Caco-2 (cell line): ENCODE measurements at regions not wholly inside any gene's neighbourhood (a gene's known extent, or its start where the extent isn't known, plus 50 kb on each side); places are given as distances from the start of the nearest gene placed in this dataset.

Source experiments
- BruUV-seq: library from RNA; stranded (reverse); fragments of 400-500 nt; replicated peaks from 2 replicates; lab custom pipeline; 2021; lab: Mats Ljungman, UMichigan
- CTCF ChIA-PET: fragments of 300-600 bp; sonication (Branson Sonifier 250); formaldehyde crosslinking; loops from one replicate; lab custom pipeline; 2022; ENCODE audit warnings: antibody characterized with exemption; lab: Charles Lee
- POLR2A ChIA-PET: fragments of 300-600 bp; sonication (Branson Sonifier 250); formaldehyde crosslinking; loops from one replicate; lab custom pipeline; 2022; ENCODE audit warnings: antibody characterized with exemption; lab: Charles Lee
- DNase-seq, 2 experiments: peaks; one replicate each; pipeline versions ENCODE4 v3.0.0 to v3.0.0-alpha.2; 2020 to 2022
- H3K27me3 ChIP-seq: replicated peaks from 2 replicates; pipeline ENCODE4 v1.6.0; 2011; ENCODE audit warnings: low read length; ENCODE audit not compliant: control insufficient read depth, insufficient read depth
- H3K36me3 ChIP-seq: 2 replicates; pipeline ENCODE4 v1.5.1; 2011; ENCODE audit warnings: low read length; ENCODE audit not compliant: control insufficient read depth, insufficient read depth
- H3K4me1 ChIP-seq: fragments of 250-450 bp; sonication (Bioruptor Pico); 2 replicates; pipeline ENCODE4 v1.5.1; 2020; ENCODE audit warnings: mild to moderate bottlenecking
- H3K4me3 ChIP-seq: 2 replicates; pipeline ENCODE4 v1.5.1; 2011; ENCODE audit warnings: low read depth, mild to moderate bottlenecking, control low read depth, low read length
- H3K9me3 ChIP-seq: fragments of 250-450 bp; sonication (Bioruptor Pico); 2 replicates; pipeline ENCODE4 v1.5.1; 2020; ENCODE audit warnings: mild to moderate bottlenecking, moderate library complexity
- H3K27ac Mint-ChIP-seq: one replicate; pipeline ENCODE4 v1.8.0; 2022; ENCODE audit warnings: mixed read lengths; ENCODE audit not compliant: unreplicated experiment
- H3K27me3 Mint-ChIP-seq: one replicate; pipeline ENCODE4 v1.8.0; 2022; ENCODE audit warnings: mixed read lengths; ENCODE audit not compliant: insufficient read depth, unreplicated experiment
- H3K36me3 Mint-ChIP-seq: one replicate; pipeline ENCODE4 v1.8.0; 2022; ENCODE audit warnings: mild to moderate bottlenecking, mixed read lengths; ENCODE audit not compliant: insufficient read depth, unreplicated experiment
- H3K4me1 Mint-ChIP-seq: one replicate; pipeline ENCODE4 v1.8.0; 2022; ENCODE audit warnings: low read depth, mixed read lengths; ENCODE audit not compliant: unreplicated experiment
- H3K4me3 Mint-ChIP-seq: one replicate; pipeline ENCODE4 v1.8.0; 2022; ENCODE audit warnings: mild to moderate bottlenecking, moderate library complexity, mixed read lengths; ENCODE audit not compliant: unreplicated experiment
- H3K9me3 Mint-ChIP-seq: one replicate; pipeline ENCODE4 v1.8.0; 2022; ENCODE audit warnings: mixed read lengths; ENCODE audit not compliant: unreplicated experiment
- CTCF ChIP-seq, 2 experiments: fragments of 200-600 bp in 1 of 2; IDR thresholded peaks; 1 replicate in 1 of 2; 2 replicates in 1 of 2; pipeline versions ENCODE4 v1.5.1 to v1.8.0; 2011 to 2022; ENCODE audit warnings: antibody characterized with exemption in 1 of 2, control low read depth in 1 of 2, inconsistent platforms in 1 of 2, low read depth in 1 of 2, low read length in 1 of 2, mild to moderate bottlenecking in 1 of 2, moderate library complexity in 1 of 2; ENCODE audit not compliant: insufficient read depth in 1 of 2, severe bottlenecking in 1 of 2, unreplicated experiment in 1 of 2
- intact Hi-C: fragments of 100-400 bp; cut with micrococcal nuclease; formaldehyde crosslinking; loops from one replicate; pipeline ENCODE4 v1.10.0; 2022; ENCODE audit not compliant: unreplicated experiment

GRCh38 chr7:10734595-10734994, 239.1 kb upstream of the PHF14 start:
- Histone ChIP-seq H3K4me1 (no peaks in the 10 kb centered on the region), H3K36me3 (no peaks in the 10 kb centered on the region), H3K9me3 (no peaks in the 10 kb centered on the region), H3K4me3 (no peak overlapping the region), H3K27me3 (no peaks in the 10 kb centered on the region)
- no TSS peak for BruUV-seq
- no peak overlapping the region for H3K27ac Mint-ChIP-seq
- H3K27me3 Mint-ChIP-seq = peaks cover 14% of the 10 kb centered on the region
- no peaks in the 10 kb centered on the region for H3K36me3 Mint-ChIP-seq
- H3K4me1 Mint-ChIP-seq = no peaks in the 10 kb centered on the region
- H3K9me3 Mint-ChIP-seq = no peaks in the 10 kb centered on the region
- TF ChIP-seq CTCF (IDR thresholded peaks at IDR 0.05; ENCODE audit: insufficient read depth in 1 of 2, low read depth in 1 of 2, low read length in 1 of 2, severe bottlenecking in 1 of 2, unreplicated experiment in 1 of 2) = no peak
- ChIA-PET POLR2A (no interaction called here), CTCF (no interaction called here)
- intact Hi-C loops = no loop called here
- no peak for DNase-seq
- H3K4me3 Mint-ChIP-seq = no peak overlapping the region

GRCh38 chr7:10739401-10739800, 234.3 kb upstream of the PHF14 start:
- Mint-ChIP-seq H3K27me3 (peaks cover 13% of the 10 kb centered on the region), H3K27ac (no peak overlapping the region), H3K4me1 (no peaks in the 10 kb centered on the region), H3K36me3 (no peaks in the 10 kb centered on the region), H3K9me3 (no peaks in the 10 kb centered on the region), H3K4me3 (no peak overlapping the region)
- Histone ChIP-seq H3K4me3 (no peak overlapping the region), H3K9me3 (no peaks in the 10 kb centered on the region), H3K27me3 (no peaks in the 10 kb centered on the region), H3K4me1 (no peaks in the 10 kb centered on the region), H3K36me3 (no peaks in the 10 kb centered on the region)
- intact Hi-C loops = no loop called here
- no peak for TF ChIP-seq CTCF (IDR thresholded peaks at IDR 0.05; ENCODE audit: insufficient read depth in 1 of 2, low read depth in 1 of 2, low read length in 1 of 2, severe bottlenecking in 1 of 2, unreplicated experiment in 1 of 2)
- BruUV-seq = no TSS peak
- CTCF ChIA-PET = no interaction called here
- DNase-seq = no peak
- POLR2A ChIA-PET = no interaction called here

- POLR2A ChIA-PET = no interaction called here
- intact Hi-C loops = no loop called here
- DNase-seq = no peak
- no peaks in the 10 kb centered on the region for H3K9me3 Mint-ChIP-seq
- H3K36me3 Mint-ChIP-seq = no peaks in the 10 kb centered on the region
- no peak for TF ChIP-seq CTCF (IDR thresholded peaks at IDR 0.05; ENCODE audit: insufficient read depth in 1 of 2, low read depth in 1 of 2, low read length in 1 of 2, severe bottlenecking in 1 of 2, unreplicated experiment in 1 of 2)
- Histone ChIP-seq H3K4me3 (no peak overlapping the region), H3K36me3 (no peaks in the 10 kb centered on the region), H3K9me3 (no peaks in the 10 kb centered on the region), H3K27me3 (no peaks in the 10 kb centered on the region), H3K4me1 (no peaks in the 10 kb centered on the region)
- no peaks in the 10 kb centered on the region for H3K4me1 Mint-ChIP-seq
- CTCF ChIA-PET = no interaction called here
- BruUV-seq = no TSS peak
- H3K27me3 Mint-ChIP-seq = peaks cover 8% of the 10 kb centered on the region
- H3K27ac Mint-ChIP-seq = no peak overlapping the region
- H3K4me3 Mint-ChIP-seq = no peak overlapping the region
Measured at GRCh38 chr7:10740805-10741204, 232.9 kb upstream of the PHF14 start.
